ENCODE measurements at regions not wholly inside any gene's neighbourhood (a gene's known extent, or its start where the extent isn't known, plus 50 kb on each side); places are given as distances from the start of the nearest gene placed in this dataset.

GRCh38 chr12:59393506-59393905, 202.3 kb upstream of the SLC16A7 start:
- no peak for TF ChIP-seq CTCF (IDR thresholded peaks at IDR 0.05; ENCODE audit: poor library complexity)
- no peak for TF ChIP-seq EZH2 (IDR thresholded peaks at IDR 0.05; ENCODE audit: borderline replicate concordance)

Measured in hepatocyte (in vitro differentiated cells).